NCI-H2196 (cell line): ENCODE measurements at regions not wholly inside any gene's neighbourhood (a gene's known extent, or its start where the extent isn't known, plus 50 kb on each side); places are given as distances from the start of the nearest gene placed in this dataset.
"Not testable (repeated sequence)": the region's sequence is repeated elsewhere in the genome, so short reads cannot be mapped to it uniquely, and the experiment has no call there.

Source experiments
- DNase-seq: peaks from one replicate; lab custom pipeline; 2025; ENCODE audit not compliant: unreplicated experiment; lab: John Stamatoyannopoulos, UW

GRCh38 chr1:220475608-220476007, 52.3 kb upstream of the MARK1 start:
- not testable (repeated sequence) for DNase-seq

GRCh38 chr1:220475141-220475540, 52.8 kb upstream of the MARK1 start:
- DNase-seq: not testable (repeated sequence)

GRCh38 chr1:220473440-220473839, 54.5 kb upstream of the MARK1 start:
- DNase-seq: no peak

- DNase-seq: no peak
Observed at GRCh38 chr1:220462752-220463151, 65.2 kb upstream of the MARK1 start.

GRCh38 chr1:220458936-220459335, 69.0 kb upstream of the MARK1 start:
- no peak for DNase-seq

- DNase-seq: no peak
Observed at GRCh38 chr1:220457957-220458609, 69.9 kb upstream of the MARK1 start.

GRCh38 chr1:220455559-220455958, 72.4 kb upstream of the MARK1 start:
- DNase-seq: no peak

- no peak for DNase-seq
Observed at GRCh38 chr1:220454155-220454777, 73.7 kb upstream of the MARK1 start.

GRCh38 chr1:220453371-220453770, 74.6 kb upstream of the MARK1 start:
- DNase-seq: no peak

- DNase-seq: no peak
Observed at GRCh38 chr1:220451532-220451931, 76.4 kb upstream of the MARK1 start.

- no peak for DNase-seq
Observed at GRCh38 chr1:220450927-220451326, 77.0 kb upstream of the MARK1 start.

GRCh38 chr1:220448217-220448616, 79.7 kb upstream of the MARK1 start:
- DNase-seq: no peak

- DNase-seq: not testable (repeated sequence)
Observed at GRCh38 chr1:220444586-220444985, 83.3 kb upstream of the MARK1 start.

- no peak for DNase-seq
Observed at GRCh38 chr1:220441211-220441610, 86.7 kb upstream of the MARK1 start.

GRCh38 chr1:220438741-220439140, 89.2 kb upstream of the MARK1 start:
- DNase-seq: no peak

- no peak for DNase-seq
Observed at GRCh38 chr1:220432408-220432807, 95.5 kb upstream of the MARK1 start.

- DNase-seq: no peak
Observed at GRCh38 chr1:220431554-220432239, 96.2 kb upstream of the MARK1 start.

- no peak for DNase-seq
Observed at GRCh38 chr1:220430586-220430985, 97.3 kb upstream of the MARK1 start.

GRCh38 chr1:220430059-220430458, 97.9 kb upstream of the MARK1 start:
- no peak for DNase-seq

- DNase-seq: peak; percentile 7
Observed at GRCh38 chr1:220426989-220427388, 100.9 kb upstream of the MARK1 start.

GRCh38 chr1:220425852-220426251, 102.1 kb upstream of the MARK1 start:
- no peak for DNase-seq

- DNase-seq: no peak
Observed at GRCh38 chr1:220421508-220421907, 106.4 kb upstream of the MARK1 start.
